C4-2B (cell line): ENCODE measurements at regions not wholly inside any gene's neighbourhood (a gene's known extent, or its start where the extent isn't known, plus 50 kb on each side); places are given as distances from the start of the nearest gene placed in this dataset.

ENCODE experiments used
- ZFX ChIP-seq: fragments of 450-650 bp; IDR thresholded peaks from 2 replicates; pipeline ENCODE4 v1.6.1; 2017
- TF ChIP-seq, protein P1 (sequence below): fragments of 450-650 bp; conservative IDR thresholded peaks from 2 replicates; pipeline ENCODE4 v1.5.1; 2017; ENCODE audit warnings: mild to moderate bottlenecking

DNA sequence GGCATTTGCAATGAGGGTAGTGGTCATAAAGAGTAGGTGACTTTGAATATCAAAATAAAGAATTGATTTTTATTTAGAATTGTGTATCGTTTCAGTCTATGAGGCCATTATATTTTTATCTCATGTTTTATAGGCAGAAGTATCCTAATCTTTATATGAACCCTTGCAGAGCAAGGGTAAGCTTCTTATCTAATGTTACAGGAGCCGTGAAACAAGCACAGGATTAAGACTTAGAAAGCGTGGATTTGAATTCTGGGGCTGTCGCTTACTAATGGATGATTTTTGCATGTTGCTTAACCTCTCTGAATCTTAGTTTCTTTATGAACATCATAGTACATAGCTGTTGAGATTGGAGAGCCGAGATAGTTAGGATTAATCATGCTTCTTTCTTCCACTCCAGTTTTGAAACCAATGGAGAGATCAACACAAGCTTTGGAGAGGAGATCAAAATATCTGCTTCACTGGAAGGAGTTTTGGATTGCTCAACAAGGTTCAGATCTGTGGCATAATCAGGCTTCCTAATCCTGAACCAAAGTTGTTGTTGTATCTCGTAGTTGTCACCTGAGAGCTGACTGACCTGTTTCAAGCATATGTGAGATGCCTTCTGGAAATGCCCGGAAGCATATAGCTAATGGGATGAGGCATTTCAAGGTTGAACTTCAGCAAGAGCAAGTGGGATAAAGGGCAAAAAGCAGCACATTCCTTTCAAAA is 166.9 kb upstream of the GK2 start:
- TF ChIP-seq, protein P1, sequence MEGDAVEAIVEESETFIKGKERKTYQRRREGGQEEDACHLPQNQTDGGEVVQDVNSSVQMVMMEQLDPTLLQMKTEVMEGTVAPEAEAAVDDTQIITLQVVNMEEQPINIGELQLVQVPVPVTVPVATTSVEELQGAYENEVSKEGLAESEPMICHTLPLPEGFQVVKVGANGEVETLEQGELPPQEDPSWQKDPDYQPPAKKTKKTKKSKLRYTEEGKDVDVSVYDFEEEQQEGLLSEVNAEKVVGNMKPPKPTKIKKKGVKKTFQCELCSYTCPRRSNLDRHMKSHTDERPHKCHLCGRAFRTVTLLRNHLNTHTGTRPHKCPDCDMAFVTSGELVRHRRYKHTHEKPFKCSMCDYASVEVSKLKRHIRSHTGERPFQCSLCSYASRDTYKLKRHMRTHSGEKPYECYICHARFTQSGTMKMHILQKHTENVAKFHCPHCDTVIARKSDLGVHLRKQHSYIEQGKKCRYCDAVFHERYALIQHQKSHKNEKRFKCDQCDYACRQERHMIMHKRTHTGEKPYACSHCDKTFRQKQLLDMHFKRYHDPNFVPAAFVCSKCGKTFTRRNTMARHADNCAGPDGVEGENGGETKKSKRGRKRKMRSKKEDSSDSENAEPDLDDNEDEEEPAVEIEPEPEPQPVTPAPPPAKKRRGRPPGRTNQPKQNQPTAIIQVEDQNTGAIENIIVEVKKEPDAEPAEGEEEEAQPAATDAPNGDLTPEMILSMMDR, result no peak
- TF ChIP-seq ZFX, result no peak
